Endothelial cell of umbilical vein (primary cell): ENCODE measurements at regions not wholly inside any gene's neighbourhood (a gene's known extent, or its start where the extent isn't known, plus 50 kb on each side); places are given as distances from the start of the nearest gene placed in this dataset.

ENCODE experiments used
- BruUV-seq: library from RNA; stranded (reverse); fragments of 400-500 nt; replicated peaks from 2 replicates; lab custom pipeline; 2021; lab: Mats Ljungman, UMichigan
- CTCF ChIA-PET: fragments of 300-600, 350-600 bp; sonication (Branson Sonifier 250); formaldehyde crosslinking; loops from one replicate; lab custom pipeline; 2021; ENCODE audit warnings: antibody characterized with exemption, inconsistent platforms; lab: Charles Lee
- POLR2A ChIA-PET: fragments of 300-600, 350-600 bp; sonication (Branson Sonifier 250); formaldehyde crosslinking; loops from one replicate; lab custom pipeline; 2021; ENCODE audit warnings: antibody characterized with exemption, inconsistent platforms; lab: Charles Lee
- DNase-seq: peaks from one replicate; pipeline ENCODE4 v3.0.0-alpha.2; 2011; ENCODE audit warnings: low read depth, low spot score
- FAIRE-seq: peaks from 2 replicates; lab custom pipeline; 2011; peaks lifted over from hg19 to GRCh38; lab: Jason Lieb, UNC
- H2AFZ ChIP-seq: 2 replicates; pipeline ENCODE4 v1.6.0; 2012; ENCODE audit warnings: low read depth, low read length, control low read depth, inconsistent platforms
- H3K27ac ChIP-seq: 2 replicates; pipeline ENCODE4 v1.5.1; 2011; ENCODE audit warnings: low read depth, mild to moderate bottlenecking, control low read depth, low read length, moderate library complexity; ENCODE audit not compliant: insufficient read depth
- H3K27me3 ChIP-seq, 2 experiments: 2 replicates each; pipeline versions ENCODE4 v1.6.0 to v1.6.1; 2011; ENCODE audit warnings: low read length in 2 of 2, mixed read lengths in 1 of 2; ENCODE audit not compliant: control insufficient read depth in 2 of 2, insufficient read depth in 2 of 2
- H3K36me3 ChIP-seq, 2 experiments: 2 replicates in 1 of 2; 3 replicates in 1 of 2; pipeline ENCODE4 v1.5.1; 2011; ENCODE audit warnings: low read length in 2 of 2, mild to moderate bottlenecking in 1 of 2, moderate library complexity in 1 of 2; ENCODE audit not compliant: control insufficient read depth in 2 of 2, insufficient read depth in 2 of 2; ENCODE audit errors: extremely low read depth in 1 of 2
- H3K4me1 ChIP-seq: 3 replicates; pipeline ENCODE4 v1.5.1; 2011; ENCODE audit warnings: mild to moderate bottlenecking, low read length; ENCODE audit not compliant: control insufficient read depth, insufficient read depth; ENCODE audit errors: extremely low read depth
- H3K4me2 ChIP-seq: 2 replicates; pipeline ENCODE4 v1.6.1; 2011; ENCODE audit warnings: low read length, control low read depth, mixed read lengths; ENCODE audit not compliant: insufficient read depth
- H3K4me3 ChIP-seq, 3 experiments: fragments of 200-600 bp in 1 of 3; sonication (generic), shearing (Covaris generic) in 1 of 3; replicated peaks in 1 of 3; 2 replicates each; pipeline ENCODE4 v1.5.1; 2011 to 2016; ENCODE audit warnings: control low read depth in 3 of 3, low read length in 3 of 3, mild to moderate bottlenecking in 2 of 3, inconsistent platforms in 1 of 3, low read depth in 1 of 3, moderate library complexity in 1 of 3; ENCODE audit not compliant: insufficient read depth in 1 of 3
- H3K79me2 ChIP-seq: 2 replicates; pipeline ENCODE4 v1.6.0; 2012; ENCODE audit warnings: low read length, inconsistent platforms; ENCODE audit not compliant: control insufficient read depth, insufficient read depth
- H3K9ac ChIP-seq: replicated peaks from 2 replicates; pipeline ENCODE3; 2011; ENCODE audit warnings: low read length, control low read depth; ENCODE audit not compliant: insufficient read depth; ENCODE audit errors: extremely low read depth
- H3K9me1 ChIP-seq: replicated peaks from 3 replicates; pipeline ENCODE4 v1.6.0; 2011; ENCODE audit warnings: mild to moderate bottlenecking, low read length; ENCODE audit not compliant: control insufficient read depth, insufficient read depth; ENCODE audit errors: extremely low read depth
- H3K9me3 ChIP-seq: replicated peaks from 2 replicates; pipeline ENCODE4 v1.5.1; 2012; ENCODE audit warnings: low read length, inconsistent platforms; ENCODE audit not compliant: control insufficient read depth, insufficient read depth
- H4K20me1 ChIP-seq: replicated peaks from 2 replicates; pipeline ENCODE3; 2011; ENCODE audit warnings: mild to moderate bottlenecking, low read length; ENCODE audit not compliant: control insufficient read depth, insufficient read depth; ENCODE audit errors: extremely low read depth
- EZH2 ChIP-seq: IDR thresholded peaks from 2 replicates; pipeline ENCODE4 v1.6.1; 2012; ENCODE audit warnings: borderline replicate concordance, low read depth, mild to moderate bottlenecking, moderate library complexity, low read length, inconsistent platforms; ENCODE audit not compliant: severe bottlenecking
- FOS ChIP-seq: IDR thresholded peaks from 2 replicates; pipeline ENCODE4 v1.6.1; 2011; ENCODE audit warnings: mild to moderate bottlenecking, low read length, moderate library complexity, borderline replicate concordance; ENCODE audit not compliant: insufficient read depth
- GATA2 ChIP-seq: IDR thresholded peaks from 2 replicates; pipeline ENCODE4 v1.7.0; 2011; ENCODE audit warnings: low read depth, mild to moderate bottlenecking, moderate library complexity, mixed read lengths, low read length; ENCODE audit not compliant: insufficient read length, insufficient read depth
- JUN ChIP-seq: IDR thresholded peaks from 2 replicates; pipeline ENCODE4 v1.6.1; 2011; ENCODE audit warnings: borderline replicate concordance, low read depth; ENCODE audit not compliant: insufficient read length, insufficient read depth
- MYC ChIP-seq: IDR thresholded peaks from one replicate; pipeline ENCODE4 v1.6.1; 2011; ENCODE audit warnings: mild to moderate bottlenecking, low read depth, low read length
- POLR2A ChIP-seq: IDR thresholded peaks from 2 replicates; pipeline ENCODE4 v1.6.1; 2012; ENCODE audit warnings: low read depth, mild to moderate bottlenecking, control low read depth, low read length
- POLR2AphosphoS5 ChIP-seq: IDR thresholded peaks from 2 replicates; pipeline ENCODE4 v1.6.1; 2012; ENCODE audit warnings: low read depth, mild to moderate bottlenecking, control low read depth, low read length, moderate library complexity; ENCODE audit not compliant: insufficient read depth
- dilution Hi-C: fragments of 300-500 bp; cut with MboI; formaldehyde crosslinking; loops from one replicate; pipeline ENCODE4 v1.15.0; 2019; ENCODE audit warnings: low sequenced_read_pairs; ENCODE audit not compliant: extremely low pct_ligation_motif_present
- intact Hi-C: fragments of 100-400 bp; cut with micrococcal nuclease; formaldehyde crosslinking; loops from one replicate; pipeline ENCODE4 v1.10.0; 2022
- TF ChIP-seq, protein P1 (sequence below): IDR thresholded peaks from 2 replicates; pipeline ENCODE4 v1.6.1; 2011; ENCODE audit not compliant: insufficient read depth, insufficient read length
- TF ChIP-seq, protein P2 (sequence below), 2 donors: IDR thresholded peaks; 1 replicate in 1 of 2; 2 replicates in 1 of 2; pipeline ENCODE4 v1.5.1; 2011; ENCODE audit warnings: low read length in 2 of 2, mild to moderate bottlenecking in 2 of 2, moderate library complexity in 2 of 2, control low read depth in 1 of 2, inconsistent platforms in 1 of 2, low read depth in 1 of 2; ENCODE audit not compliant: insufficient read depth in 1 of 2; ENCODE audit errors: extremely low read depth in 1 of 2

DNA sequence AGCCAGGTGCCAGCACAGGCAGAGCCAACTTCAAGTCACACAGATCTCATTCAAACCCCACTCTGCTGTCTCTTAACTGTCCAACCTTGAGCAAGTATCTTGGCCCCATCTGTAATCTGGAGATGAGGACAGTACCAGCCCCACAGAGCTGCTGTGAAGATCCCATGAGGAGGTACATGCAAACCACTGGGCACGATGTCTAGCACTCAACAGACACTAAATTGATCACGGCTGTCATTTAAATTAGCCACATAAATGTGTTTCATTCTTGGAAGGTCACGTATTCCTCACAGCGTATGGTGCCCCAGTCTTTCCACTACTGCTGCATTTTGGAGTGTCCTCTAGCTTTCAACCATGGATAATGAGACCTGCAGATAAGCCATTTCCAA, 167.6 kb upstream of the ID2 start:
- Histone ChIP-seq H4K20me1 (no peaks in the 10 kb centered on the region), H3K27ac (no peak overlapping the region)

More for the DNA sequence above, 167.6 kb upstream of the ID2 start:
- H3K4me3 ChIP-seq: no peak overlapping the region
- intact Hi-C loops: no loop called here
- no peak overlapping the region for H2AFZ ChIP-seq
- no peaks in the 10 kb centered on the region for H3K9me1 ChIP-seq
- CTCF ChIA-PET: no interaction called here
- H3K9ac ChIP-seq: no peak overlapping the region
- DNase-seq (no peak), FAIRE-seq (no peak)
- no peaks in the 10 kb centered on the region for H3K36me3 ChIP-seq
- no peak for TF ChIP-seq POLR2A
- TF ChIP-seq, protein P1, sequence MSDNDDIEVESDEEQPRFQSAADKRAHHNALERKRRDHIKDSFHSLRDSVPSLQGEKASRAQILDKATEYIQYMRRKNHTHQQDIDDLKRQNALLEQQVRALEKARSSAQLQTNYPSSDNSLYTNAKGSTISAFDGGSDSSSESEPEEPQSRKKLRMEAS: no peak
- TF ChIP-seq, protein P2, sequence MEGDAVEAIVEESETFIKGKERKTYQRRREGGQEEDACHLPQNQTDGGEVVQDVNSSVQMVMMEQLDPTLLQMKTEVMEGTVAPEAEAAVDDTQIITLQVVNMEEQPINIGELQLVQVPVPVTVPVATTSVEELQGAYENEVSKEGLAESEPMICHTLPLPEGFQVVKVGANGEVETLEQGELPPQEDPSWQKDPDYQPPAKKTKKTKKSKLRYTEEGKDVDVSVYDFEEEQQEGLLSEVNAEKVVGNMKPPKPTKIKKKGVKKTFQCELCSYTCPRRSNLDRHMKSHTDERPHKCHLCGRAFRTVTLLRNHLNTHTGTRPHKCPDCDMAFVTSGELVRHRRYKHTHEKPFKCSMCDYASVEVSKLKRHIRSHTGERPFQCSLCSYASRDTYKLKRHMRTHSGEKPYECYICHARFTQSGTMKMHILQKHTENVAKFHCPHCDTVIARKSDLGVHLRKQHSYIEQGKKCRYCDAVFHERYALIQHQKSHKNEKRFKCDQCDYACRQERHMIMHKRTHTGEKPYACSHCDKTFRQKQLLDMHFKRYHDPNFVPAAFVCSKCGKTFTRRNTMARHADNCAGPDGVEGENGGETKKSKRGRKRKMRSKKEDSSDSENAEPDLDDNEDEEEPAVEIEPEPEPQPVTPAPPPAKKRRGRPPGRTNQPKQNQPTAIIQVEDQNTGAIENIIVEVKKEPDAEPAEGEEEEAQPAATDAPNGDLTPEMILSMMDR (IDR thresholded peaks at IDR 0.05; ENCODE audit: extremely low read depth in 1 of 2, insufficient read depth in 1 of 2, low read depth in 1 of 2, low read length in 2 of 2): no peak
- no peak for TF ChIP-seq GATA2
- TF ChIP-seq FOS: no peak
- TF ChIP-seq POLR2AphosphoS5: no peak
- TF ChIP-seq MYC: no peak
- no peak for TF ChIP-seq EZH2
- no peak for TF ChIP-seq JUN
- POLR2A ChIA-PET: no interaction called here
- no peak overlapping the region for H3K4me2 ChIP-seq
- no peaks in the 10 kb centered on the region for H3K27me3 ChIP-seq
- no peaks in the 10 kb centered on the region for H3K79me2 ChIP-seq
- no peaks in the 10 kb centered on the region for H3K4me1 ChIP-seq
- BruUV-seq: no TSS peak
- peaks cover 2% of the 10 kb centered on the region for H3K9me3 ChIP-seq
- dilution Hi-C loops: no loop called here
